Stimulated activated CD4-positive, alpha-beta T cell treated with anti-CD3 and anti-CD28 coated beads, Interleukin-1b, Interleukin-23, amount 100 ng/mL, for 1 hour (primary cell): ENCODE measurements at regions not wholly inside any gene's neighbourhood (a gene's known extent, or its start where the extent isn't known, plus 50 kb on each side); places are given as distances from the start of the nearest gene placed in this dataset.

ENCODE experiments used
- DNase-seq, 2 donors: peaks; one replicate each; pipeline ENCODE4 v3.0.0-alpha.2; 2020; ENCODE audit warnings: low read depth in 2 of 2

DNA sequence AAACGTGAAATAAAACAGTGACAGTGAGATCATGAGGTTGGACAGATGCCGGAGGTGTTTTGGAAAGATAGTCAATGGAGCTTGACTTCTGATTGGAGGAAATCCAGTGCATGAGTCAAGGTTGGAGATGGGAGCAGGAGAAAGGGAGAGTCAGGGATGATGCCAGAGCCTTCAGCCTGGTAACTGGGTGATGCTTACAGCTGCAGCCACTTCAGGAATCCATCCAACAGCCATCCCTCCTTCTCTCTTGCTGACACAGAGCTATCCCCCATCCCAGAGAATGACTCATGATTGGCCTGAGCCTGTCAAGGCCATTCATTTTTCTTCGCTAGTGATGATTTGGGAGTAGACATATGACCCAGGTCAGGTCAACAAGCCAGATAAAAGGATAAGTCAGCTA lies 112.8 kb downstream of the SAMD5 start:
- no peak for DNase-seq

DNA sequence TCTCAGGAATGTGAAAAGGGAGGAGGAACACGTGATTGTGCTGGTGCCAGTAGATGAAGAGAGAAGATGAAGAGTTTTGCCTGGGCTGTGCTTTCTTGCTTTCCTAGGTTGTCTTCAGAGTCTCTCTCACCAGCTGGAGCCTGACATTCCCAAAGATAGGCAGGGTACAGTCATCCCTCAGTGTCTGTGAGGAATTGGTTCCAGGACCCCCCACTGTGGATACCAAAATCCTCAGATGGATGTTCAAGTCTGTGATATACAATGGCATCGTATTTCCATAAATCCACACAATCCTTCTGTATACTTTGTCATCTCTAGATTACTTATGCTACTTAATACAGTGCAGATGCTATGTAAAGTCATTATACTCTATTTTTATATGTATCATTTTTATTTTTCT lies 113.5 kb downstream of the SAMD5 start:
- DNase-seq: no peak

DNA sequence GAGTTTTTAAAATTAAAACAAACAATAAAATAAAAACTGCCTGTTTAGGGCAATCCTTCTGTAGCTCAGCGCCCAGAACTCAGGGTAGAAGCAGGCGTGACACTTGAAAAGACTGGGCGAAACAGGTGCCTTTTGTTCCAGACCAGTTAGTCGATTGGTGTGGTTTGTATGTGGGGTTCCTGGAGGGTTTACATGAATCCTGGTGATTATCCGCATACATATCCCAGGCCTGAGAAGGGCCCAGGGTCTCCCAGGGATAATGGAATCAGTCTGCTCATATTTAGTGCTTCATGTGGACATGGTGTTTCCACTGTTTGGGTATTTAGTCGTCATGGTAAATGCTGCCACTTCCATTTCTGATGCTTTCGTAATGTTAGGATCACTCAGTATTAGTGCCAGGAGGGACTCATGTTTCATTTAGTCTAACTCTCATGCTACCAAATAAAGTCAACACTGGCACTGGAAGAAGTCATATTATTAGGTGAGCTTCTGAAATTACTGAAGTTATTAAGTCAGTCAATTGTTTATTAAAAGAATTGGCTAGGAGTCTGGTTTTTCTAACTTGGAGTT lies 116.5 kb downstream of the SAMD5 start:
- no peak for DNase-seq

DNA sequence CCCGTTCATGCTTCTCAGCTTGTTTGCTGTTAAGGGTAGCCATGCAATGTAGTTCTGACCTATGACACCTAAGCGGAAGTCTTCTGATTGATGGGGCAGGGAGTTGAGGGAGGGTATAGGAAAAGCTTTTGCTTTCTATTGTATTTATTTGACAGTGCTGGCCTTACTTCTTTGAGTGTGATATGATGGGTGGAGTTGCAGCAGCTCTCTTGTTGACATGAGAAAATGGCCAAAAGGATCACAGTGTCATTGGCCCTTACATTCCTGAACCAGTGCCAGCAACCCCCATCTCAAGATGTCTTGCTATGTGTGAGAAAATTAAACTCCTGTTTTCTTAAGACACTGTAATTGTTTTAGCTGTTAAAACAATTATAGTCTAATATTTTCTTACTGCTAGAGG lies 117.5 kb downstream of the SAMD5 start:
- DNase-seq: no peak

DNA sequence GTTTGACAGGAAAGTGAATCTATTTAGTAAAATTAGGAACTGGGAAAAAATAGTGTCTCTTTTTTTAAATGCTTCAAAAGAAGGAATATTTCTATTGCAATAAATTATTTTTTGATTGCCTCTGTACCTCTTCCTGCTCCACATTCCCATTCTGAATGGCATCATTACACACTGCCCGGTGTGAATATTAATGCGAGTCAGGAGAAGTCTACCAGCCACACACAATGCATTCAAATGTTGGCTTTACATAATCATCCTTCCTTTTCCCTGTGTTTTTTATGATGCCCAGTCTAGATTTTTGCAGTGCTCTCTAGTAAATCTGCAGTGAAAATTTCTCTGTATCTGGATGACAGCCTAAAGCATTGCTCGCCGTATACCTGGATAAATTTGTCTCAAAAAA lies 118.9 kb downstream of the SAMD5 start:
- no peak for DNase-seq

DNA sequence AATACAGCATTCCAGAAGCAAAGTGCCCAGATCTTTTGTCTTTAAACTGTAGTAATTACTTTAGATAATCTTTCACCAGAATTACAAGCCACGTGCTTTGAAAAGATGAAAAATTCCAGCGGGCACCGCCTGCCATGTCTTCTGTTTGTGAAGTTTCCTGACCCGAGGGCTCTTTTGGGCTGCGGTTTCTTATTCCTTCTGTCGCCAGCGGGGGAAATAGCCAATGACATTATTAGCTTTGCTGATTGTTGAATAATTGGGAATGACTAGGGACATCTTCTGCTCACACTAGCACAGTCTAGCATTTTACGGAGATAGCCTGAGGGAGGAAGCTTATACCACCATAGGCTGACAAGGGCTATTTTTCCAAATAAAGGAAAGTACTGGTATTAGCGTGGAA lies 124.7 kb downstream of the SAMD5 start:
- no peak for DNase-seq

DNA sequence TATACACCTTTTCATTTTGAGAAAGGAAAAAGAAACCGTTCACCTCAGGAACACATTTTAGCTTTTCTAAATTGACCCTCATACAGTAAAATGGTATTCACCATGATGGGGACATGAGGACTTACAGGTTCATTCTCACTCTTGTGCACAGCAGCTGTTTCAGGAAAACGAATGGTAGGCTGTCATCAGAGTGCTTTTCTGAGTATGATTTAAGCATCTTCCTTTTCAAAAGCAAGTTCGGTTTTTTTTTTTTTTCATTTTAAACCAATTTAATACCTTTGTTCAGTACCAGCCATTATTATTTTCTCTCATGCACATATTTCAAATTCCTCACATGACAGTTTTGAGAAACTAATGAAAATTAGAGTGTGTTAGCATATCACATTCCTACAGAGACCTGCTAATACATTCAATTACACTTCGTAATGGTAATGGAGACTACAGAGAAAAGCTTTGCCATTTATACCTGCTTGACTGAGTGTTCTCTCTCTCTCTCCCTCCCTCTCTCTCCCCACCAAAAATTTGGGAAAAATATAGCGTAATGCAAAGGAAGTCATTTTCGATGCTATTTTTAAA lies 129.2 kb downstream of the SAMD5 start:
- DNase-seq: no peak

DNA sequence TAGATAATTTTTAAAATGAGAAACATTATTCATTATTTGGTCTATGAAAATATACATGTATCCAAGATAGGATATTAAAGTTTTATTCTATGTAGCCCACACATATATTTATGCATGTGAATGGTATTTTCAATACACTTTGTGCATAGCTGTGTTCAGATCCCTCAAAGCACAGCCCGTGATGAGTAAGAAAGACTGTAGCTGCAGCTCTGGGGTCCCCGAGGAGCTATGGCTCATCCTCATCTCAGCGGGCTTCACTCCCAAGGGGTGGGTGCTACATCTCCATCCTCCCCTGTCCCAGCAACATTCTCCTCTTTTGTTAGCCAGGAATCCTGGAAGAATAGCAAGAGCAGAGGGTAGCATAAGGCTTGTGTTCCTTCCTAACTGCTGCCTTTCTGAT lies 130.8 kb downstream of the SAMD5 start:
- DNase-seq: no peak

DNA sequence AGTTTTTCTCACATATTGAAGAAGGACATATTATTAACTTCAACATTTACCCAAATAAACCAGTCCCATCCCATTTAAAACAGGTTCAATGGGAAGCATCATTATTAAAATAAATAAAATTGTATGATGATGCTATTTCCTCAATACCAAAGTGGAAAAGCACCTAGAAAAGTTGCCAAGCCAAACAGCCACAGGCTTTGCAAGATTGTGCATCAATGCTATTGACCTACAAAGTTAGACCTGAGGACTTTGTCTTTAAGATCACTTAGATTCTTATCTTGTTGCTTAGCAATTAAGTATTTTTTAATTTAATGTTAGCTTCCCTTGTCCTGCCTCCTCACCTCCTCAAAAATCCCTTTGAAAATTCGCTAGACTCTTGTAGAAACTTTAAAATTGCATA lies 132.1 kb downstream of the SAMD5 start:
- no peak for DNase-seq

DNA sequence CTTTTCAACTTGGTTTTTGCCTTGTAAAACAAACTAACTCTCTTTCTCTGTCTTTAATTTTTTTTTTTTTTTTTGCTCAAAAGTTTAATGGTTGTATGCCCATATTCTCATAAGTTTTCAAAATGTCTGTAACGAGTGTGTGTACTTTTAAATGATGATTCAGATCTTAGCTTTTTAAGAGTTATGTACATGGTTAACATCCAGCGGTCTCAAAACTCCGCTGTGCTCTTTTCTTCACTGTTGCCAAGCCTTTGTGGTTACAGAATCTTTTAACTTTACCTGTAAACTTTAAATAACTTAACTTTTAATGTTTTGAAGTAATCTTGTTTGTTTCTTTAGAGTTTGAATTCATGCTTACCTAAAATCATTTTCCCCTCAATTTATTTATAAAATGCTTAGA lies 133.0 kb downstream of the SAMD5 start:
- no peak for DNase-seq

DNA sequence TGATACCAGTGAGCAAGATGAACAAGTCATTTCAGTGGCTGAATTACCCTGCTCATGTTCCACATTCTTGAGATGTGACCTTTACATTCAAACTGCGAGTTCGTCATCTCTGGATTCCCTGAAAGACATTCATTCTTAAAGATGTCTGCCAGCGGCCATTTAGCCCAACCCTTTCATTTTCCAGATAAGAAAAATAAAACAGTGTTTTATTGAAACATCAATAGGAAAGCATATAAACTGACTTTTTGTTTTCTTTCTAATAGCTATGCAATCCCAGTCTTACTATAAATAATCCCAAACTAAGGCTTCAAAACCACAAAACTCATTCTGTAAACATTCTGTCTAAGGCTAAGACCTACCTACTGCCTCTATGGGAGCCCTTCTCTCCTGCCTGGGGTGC lies 134.0 kb downstream of the SAMD5 start:
- DNase-seq: no peak

DNA sequence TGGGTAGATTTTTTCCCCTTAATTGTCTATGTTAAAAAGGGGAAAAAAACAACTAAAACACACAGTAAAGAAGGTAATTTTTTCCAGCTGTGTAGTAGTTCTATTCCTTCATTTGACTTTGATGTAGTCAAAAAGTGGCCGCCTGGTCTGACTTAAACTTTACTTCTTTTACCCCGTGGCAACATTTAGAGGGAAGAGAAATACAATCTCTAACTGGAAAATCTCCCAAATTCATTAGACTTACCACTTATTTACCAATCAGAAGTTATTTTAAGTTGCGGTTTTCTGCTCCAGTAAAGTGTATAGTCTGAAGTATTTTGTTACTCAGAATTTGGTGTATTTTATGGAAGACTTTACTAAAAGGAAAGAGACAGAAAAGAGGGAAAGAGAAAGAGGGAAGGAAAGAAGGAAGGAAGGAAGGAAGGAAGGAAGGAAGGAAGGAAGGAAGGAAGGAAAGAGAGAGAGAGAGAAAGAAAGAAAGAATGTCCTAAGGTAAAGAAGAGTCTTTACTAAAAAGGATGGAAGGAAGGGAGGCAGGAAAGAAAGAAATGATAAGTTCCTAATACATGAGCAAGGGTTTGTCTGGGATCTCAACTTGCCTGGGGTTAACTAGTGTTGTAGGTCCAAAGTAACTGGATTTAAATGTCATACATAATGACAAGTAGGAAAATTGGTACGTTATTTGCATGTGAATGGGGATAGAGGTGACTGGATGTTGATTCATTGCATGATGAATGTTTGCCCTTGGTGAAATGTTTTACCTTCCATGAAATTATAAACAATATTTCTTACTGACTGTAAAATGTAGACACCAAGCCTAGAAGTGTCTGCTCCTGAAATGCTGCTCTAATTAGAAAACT lies 135.1 kb downstream of the SAMD5 start:
- DNase-seq: no peak

DNA sequence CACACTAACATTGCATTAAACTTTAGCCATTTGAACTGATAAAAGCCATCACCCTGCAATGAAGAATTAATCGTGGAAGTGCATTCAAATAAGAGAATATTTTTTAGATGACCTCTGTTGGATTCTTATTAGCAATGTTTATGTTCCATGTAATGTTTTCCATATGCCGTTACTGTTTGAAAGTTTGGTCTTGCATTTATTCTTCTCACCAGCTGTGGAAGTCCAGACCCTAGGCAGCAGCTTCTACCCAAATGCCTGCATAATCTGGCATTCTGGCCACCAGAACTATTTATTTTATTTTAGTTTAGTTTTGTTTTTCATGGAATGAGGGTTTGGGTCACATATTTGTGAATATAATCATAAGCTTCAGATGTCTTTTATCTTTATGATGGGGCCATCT lies 140.4 kb downstream of the SAMD5 start:
- DNase-seq: no peak

DNA sequence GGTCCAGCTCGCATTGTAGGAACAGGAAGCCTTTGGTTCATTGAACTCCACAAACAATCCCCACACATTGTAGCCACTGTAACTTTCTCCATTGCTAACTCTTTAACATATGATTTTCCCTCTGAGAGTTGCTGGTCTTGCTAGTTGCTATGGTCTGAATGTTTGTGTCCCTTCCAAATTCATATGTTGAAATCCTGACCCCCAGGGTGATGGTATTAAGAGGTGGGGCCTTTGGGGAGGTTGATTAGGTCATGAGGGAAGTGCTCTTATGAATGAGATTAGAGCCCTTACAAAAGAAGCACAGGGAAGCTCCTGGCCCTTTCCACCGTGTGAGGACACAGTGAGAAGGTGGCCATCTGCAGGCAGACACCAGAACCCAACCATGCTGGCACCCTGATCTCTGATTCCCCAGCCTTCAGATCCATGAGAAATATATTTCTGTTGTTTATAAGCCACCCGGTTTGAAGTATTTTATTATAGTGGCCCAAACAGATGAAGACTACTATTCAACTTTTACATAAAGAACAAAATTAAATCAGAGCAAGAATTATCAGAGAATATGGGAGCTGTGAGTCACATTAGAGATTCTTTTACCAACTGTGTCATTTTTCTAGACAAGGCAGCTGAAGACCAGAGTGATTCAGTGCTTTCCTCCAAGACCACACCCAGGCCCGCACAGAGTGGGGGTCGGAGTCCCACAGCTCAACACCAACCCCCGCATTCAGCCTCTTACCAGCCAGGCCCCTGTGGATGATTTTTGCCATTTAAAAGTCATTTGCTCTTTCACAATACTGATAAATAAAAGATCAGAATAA lies 143.0 kb downstream of the SAMD5 start:
- DNase-seq: no peak

DNA sequence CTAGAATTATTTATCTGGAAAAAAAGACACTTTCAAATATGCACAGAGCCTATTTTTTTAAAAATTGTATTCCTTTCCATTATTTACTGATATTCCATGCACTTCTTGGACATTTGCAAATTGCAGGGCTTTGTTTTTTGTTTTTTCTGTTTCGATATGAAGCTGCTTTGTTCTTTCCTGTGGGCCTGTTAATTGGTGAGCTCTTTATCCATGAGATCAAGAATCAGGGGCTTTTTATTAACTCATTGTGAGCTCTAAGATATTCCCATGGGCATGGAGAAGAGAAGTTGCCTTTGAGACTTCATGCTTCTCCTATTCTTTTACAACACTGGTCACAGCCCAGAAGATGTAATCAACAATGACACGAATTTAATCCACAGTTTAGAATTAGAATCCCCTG lies 145.1 kb downstream of the SAMD5 start:
- DNase-seq: no peak

DNA sequence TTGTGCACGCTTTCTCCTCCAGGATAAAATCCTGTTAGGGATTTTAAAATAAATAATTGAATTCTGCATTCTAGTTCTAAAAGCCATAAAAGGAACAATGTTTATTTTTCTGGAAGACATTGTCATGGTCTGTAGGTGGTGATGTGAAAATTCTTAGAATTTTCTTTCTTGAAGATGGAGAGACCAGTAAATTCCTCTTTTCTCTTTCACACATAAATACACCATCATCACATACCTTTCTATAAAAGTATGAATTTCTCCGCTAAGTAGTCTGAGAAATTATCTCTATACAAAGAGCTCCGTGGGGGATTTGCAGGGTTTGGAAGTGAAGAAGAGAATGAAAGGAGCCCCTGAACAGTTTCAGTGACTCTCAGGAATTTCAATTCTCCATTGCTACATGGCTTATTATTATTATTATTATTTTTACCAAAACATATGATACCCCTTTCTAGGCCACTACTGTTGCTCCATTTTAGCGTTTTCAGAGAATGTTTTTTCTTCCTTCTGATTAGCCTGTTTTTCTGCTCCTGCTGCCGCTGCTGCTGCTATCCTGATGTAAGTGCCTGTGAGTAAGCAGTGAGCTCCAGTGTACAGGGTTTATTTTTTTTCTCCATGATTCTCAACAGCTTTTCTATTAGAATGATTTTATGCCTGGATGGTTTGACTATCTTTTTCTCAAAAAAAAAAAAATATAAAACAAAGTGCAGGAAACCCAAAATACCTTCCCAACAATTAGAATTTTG lies 145.8 kb downstream of the SAMD5 start:
- no peak for DNase-seq

DNA sequence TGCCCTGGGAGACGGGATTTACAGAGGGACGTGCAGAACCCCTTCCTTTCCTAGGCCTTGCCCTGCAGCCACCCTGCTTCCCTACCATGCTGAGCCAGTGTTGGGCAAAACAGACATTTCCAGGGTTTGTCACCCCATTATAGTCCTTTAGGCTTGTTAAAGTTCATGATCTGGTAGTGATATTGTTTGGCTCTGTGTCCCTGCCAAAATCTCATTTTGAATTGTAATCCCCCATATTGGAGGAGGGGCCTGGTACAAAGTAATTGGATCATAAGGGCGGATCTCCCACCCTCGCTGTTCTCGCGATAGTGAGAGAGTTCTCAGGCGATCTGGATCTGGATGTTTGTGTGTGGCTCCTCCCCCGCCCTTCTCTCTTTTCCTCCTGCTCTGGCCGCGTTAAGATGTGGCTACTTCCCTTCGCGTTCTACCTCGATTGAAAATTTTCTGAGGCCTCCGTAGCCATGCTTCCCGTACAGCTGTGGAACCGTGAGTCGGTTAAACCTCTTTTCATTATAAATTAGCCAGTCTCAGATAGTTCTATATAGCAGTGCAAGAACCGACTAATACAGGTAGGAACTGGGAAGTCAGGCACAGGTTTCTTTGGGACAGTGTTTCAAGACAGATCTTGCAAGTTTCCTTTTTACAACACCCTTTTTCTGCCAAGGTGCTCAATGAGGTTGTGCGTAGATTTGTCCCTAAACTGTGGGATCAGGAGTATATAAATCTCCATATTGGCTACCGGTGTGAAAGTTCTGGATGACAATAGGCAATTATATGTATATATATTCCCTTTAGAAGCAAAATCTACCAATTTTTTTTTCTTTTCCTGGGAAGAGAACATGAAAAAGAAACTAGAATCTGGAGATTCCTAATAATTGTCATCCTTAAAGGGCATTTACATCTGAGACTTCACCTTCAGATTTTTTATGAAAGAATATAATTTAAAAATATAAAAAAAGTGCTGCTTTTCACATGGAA lies 152.1 kb downstream of the SAMD5 start:
- no peak for DNase-seq

DNA sequence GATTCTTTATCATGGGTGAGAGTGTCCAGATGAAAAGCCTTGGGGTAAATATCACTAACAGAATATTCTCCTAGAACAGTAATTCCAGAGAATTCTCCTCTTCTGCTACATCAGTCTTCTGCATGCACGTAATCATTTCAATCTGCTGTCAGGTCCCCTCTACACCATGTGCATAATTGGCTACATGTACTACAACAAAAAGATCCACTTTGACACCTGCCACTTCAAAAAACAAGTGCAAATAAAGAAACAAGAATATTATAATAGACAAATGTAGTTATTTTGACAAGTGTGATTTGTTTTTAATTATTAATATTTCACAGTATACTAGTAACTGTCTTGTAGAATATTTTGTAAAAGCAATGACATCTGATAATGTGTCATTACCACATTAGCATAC lies 154.2 kb downstream of the SAMD5 start:
- no peak for DNase-seq

DNA sequence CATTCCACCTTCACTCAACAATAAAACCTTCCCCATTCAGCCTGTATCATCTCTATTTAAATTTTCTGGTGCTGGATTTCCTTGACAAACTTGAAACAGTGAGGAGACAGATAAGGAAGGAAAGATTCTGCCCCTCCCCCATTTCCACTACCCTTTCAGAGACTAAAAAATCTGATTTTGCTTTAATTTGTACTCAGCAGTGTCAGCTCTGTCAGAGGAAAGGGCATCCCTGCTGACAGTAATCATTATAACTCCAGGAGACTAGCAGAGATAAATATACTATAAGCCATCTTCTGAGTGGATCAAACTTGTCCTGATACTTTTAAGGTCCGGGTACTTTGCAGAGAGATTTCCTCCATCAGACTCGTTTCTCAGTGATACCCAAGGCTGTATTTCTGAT lies 155.6 kb downstream of the SAMD5 start:
- DNase-seq: no peak

DNA sequence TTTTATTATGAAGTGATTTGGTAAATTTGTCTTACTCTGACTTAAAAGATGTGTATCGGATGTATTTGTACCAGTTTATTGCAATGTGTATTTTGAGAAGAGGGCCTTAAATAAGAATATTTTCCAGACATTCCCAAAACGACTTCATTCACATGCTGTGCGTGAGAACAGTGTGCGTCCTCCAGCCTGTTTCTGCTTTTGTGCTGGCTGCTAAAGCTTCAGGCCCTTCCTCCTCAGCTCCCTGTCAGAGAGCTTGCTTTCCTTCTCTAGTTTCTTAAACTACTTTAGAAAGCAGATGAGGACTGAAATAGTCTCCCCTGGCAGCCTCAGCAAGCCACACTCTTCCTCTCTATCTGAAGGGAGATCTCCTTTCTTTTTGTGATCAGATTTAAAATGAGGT lies 157.8 kb downstream of the SAMD5 start:
- no peak for DNase-seq

DNA sequence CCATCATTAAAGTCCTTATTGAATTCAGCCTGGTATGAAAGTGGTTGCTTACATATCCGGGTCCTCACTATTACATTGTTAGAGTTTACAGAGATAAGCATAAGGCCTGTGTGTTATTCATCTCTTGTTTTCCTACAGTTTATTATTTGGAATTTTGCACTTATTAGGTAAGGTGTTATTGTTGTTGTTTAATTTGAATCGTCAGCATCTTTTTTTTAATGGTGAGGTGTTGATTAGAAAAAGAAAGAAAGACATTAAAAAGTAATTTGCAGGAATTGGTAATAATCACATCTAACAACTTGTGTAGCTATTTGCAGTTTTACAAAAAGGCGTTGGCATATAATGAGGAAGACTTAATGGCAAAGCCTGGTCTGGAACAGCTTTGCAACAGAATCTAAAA lies 158.6 kb downstream of the SAMD5 start:
- no peak for DNase-seq
